Astrocyte of the spinal cord (primary cell): ENCODE measurements at regions not wholly inside any gene's neighbourhood (a gene's known extent, or its start where the extent isn't known, plus 50 kb on each side); places are given as distances from the start of the nearest gene placed in this dataset.
"Not testable (repeated sequence)": the region's sequence is repeated elsewhere in the genome, so short reads cannot be mapped to it uniquely, and the experiment has no call there.

ENCODE experiments used
- DNase-seq: peaks from one replicate; pipeline ENCODE4 v3.0.0; 2011; ENCODE audit warnings: low read depth, low spot score
- H3K4me3 ChIP-seq: 2 replicates; pipeline ENCODE4 v1.5.1; 2011; ENCODE audit warnings: low read depth, mild to moderate bottlenecking, low read length, moderate library complexity
- in situ Hi-C: cut with HindIII; loops from 2 replicates; pipeline ENCODE4 v1.10.0; 2017; ENCODE audit warnings: low sequenced_read_pairs
- TF ChIP-seq, protein P1 (sequence below): IDR thresholded peaks from 2 replicates; pipeline ENCODE4 v1.5.1; 2012; ENCODE audit warnings: low read depth, mild to moderate bottlenecking, low read length, inconsistent platforms

DNA sequence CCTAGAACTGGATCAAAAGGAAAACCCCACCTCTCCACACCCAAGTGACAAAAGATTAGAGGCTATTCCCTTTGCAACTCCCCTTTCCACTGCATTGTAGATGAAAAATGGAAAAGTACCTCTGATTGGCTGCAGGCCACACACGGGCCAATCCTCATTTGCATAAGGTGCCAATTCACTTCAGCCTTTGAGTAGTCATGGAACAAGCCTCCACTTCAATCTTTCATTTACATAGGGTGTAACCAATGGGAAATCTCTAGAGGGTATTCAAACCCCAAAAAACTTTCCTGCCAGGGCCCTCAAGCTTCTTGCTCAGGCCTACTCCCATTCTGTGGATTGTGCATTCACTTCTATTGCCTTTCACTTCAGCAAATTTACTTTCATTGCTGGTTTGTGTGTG, 122.3 kb upstream of the KCND3 start:
- in situ Hi-C loops: no loop called here

DNA sequence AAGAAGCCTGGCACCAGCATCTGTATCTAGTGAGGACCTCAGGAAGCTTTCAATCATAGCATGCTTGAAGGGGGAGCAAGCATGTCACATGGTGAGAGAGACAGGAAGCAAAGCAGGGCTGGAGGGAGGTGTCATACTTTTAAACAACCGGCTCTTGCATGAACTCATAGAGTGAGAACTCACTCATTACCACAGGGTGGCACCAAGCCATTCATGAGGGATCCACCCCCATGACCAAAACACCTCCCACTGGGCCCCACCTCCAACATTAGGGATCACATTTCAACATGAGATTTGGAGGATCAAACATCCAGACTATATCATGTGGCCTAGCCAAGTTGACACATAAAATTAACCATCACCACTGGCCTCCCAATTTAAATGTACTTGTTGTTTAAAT, 125.1 kb upstream of the KCND3 start:
- no peak for DNase-seq
- TF ChIP-seq, protein P1, sequence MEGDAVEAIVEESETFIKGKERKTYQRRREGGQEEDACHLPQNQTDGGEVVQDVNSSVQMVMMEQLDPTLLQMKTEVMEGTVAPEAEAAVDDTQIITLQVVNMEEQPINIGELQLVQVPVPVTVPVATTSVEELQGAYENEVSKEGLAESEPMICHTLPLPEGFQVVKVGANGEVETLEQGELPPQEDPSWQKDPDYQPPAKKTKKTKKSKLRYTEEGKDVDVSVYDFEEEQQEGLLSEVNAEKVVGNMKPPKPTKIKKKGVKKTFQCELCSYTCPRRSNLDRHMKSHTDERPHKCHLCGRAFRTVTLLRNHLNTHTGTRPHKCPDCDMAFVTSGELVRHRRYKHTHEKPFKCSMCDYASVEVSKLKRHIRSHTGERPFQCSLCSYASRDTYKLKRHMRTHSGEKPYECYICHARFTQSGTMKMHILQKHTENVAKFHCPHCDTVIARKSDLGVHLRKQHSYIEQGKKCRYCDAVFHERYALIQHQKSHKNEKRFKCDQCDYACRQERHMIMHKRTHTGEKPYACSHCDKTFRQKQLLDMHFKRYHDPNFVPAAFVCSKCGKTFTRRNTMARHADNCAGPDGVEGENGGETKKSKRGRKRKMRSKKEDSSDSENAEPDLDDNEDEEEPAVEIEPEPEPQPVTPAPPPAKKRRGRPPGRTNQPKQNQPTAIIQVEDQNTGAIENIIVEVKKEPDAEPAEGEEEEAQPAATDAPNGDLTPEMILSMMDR: no peak
- in situ Hi-C loops: no loop called here

More for the DNA sequence above, 122.3 kb upstream of the KCND3 start:
- no peak overlapping the region for H3K4me3 ChIP-seq
- no peak for DNase-seq
- TF ChIP-seq, protein P1: no peak

DNA sequence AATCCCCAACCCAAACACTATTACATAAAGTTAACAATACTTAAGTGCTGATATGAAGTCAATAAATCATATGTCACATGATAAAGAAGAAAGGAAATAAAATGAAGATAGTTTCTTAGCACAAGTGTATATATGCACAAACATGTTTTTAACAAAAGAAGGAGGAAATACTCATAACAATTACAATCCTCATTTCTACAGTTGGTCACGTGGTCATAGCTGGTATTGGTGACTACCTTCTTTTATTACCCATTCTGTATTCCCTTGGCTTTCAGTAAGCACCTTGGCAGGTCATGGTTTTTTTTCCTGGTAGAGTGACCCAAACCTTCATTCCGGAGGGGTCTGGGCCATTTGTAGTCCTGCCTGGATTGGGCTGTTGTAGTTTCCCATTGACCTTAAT, 137.1 kb upstream of the KCND3 start:
- TF ChIP-seq, protein P1: no peak
- H3K4me3 ChIP-seq: no peak overlapping the region
- in situ Hi-C loops: no loop called here
- DNase-seq: no peak

More for the DNA sequence above, 125.1 kb upstream of the KCND3 start:
- no peak overlapping the region for H3K4me3 ChIP-seq

DNA sequence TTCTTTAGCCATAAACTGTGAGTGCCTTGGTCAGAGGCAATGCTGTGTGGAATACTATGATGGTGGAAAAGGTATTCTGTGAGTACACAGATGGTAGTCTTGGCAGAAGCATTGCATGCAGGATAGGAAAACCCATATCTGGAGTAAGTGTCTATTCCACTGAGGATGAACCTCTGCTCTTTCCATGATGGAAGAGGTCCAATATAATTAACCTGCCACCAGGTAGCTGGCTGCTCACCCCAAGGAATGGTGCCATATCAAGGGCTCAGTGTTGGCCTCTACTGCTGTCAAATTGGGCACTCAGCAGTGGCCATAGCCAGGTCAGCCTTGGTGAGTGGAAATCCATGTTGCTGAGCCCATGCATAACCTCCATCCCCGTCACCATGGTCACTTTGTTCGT, 138.1 kb upstream of the KCND3 start:
- DNase-seq, in situ Hi-C loops, H3K4me3 ChIP-seq: not testable (repeated sequence)

DNA sequence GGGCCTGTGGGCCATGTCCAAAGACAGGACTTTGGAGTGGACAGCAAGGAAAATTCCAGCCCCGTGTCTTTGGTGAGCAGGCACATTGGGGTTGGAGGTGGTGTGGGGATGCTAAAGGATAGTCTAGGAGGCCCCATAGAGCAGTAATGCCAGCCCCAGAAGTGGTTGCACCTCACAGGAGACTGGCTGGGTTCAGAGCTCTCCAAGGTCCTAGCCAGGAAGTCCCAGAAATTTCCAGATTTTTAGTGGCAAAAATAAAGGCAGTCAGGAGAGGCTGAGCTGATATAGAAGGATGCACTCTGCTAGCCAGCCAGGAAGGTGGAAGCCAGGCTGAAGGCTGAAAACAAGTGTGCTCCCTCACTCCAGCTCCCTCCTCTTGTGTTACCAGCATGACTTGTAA, 144.0 kb upstream of the KCND3 start:
- in situ Hi-C loops: no loop called here
- no peak for DNase-seq
- no peak overlapping the region for H3K4me3 ChIP-seq
- TF ChIP-seq, protein P1: no peak

DNA sequence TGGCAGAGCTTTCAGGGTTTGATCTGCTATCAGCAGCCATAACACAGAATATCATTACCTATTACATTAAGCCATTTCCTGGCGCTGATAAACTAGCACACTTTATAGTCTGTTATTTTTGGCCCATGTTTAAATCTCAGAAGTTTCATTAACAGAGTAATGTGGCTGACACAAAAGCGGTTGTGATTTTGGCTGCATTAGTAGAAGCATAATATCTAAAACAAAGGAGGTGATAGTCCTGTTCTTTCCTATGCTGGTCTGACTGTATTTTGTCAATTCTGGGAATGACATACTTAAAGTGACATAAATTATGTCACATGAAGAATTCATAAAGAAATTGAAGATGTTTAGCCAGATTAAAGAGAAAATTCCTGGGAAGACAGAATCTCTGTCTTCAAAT, 151.3 kb upstream of the KCND3 start:
- no peak overlapping the region for H3K4me3 ChIP-seq
- TF ChIP-seq, protein P1: no peak
- in situ Hi-C loops: no loop called here
- no peak for DNase-seq

DNA sequence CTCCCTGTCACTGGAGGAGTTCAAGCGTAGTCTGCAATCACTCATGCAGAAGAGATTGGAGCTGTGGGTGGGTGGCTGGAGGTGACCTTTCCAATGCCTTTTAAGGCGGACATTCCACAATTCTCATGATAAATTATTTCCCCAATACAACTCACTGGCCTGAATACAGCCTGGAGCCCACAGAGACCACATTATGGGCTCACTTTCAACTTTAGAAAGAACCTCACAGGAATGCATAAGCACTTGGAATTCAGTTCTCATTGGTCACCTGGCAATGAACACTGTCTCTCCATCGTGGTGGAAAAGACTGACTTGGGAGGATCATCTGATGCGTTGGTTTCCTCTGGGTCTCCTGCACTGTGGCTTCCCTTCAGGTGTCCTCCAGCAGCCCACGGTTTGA, 151.8 kb upstream of the KCND3 start:
- TF ChIP-seq, protein P1: no peak
- H3K4me3 ChIP-seq: no peak overlapping the region
- in situ Hi-C loops: no loop called here
- no peak for DNase-seq
